T follicular helper cell (primary cell): ENCODE measurements at regions not wholly inside any gene's neighbourhood (a gene's known extent, or its start where the extent isn't known, plus 50 kb on each side); places are given as distances from the start of the nearest gene placed in this dataset.

Experiments
- DNase-seq: peaks from one replicate; pipeline ENCODE4 v3.0.0-alpha.2; 2020; ENCODE audit warnings: low read depth

GRCh38 chr10:27451054-27451453 lies 53.0 kb upstream of the RAB18 start:
- no peak for DNase-seq

DNA sequence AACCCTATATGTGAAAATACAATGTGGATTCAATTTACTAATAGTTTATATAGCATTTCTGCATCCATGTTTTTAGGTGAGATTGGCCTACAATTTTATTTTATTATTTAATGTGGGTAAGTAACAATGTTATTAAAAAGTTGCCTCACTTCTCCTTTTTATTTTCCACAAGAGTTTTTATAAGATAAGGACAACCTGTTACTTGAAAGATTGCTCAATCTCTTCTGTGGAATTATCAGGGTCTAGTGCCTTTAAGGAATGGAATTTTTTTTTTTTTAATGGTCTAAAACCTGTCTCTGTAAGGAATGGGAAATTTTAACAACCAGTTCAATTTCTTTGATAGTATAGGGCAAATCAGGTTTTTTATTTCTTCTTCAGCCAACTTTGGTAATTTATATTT lies 53.9 kb upstream of the RAB18 start:
- no peak for DNase-seq

GRCh38 chr10:27449571-27449970 lies 54.5 kb upstream of the RAB18 start:
- DNase-seq, result no peak

DNA sequence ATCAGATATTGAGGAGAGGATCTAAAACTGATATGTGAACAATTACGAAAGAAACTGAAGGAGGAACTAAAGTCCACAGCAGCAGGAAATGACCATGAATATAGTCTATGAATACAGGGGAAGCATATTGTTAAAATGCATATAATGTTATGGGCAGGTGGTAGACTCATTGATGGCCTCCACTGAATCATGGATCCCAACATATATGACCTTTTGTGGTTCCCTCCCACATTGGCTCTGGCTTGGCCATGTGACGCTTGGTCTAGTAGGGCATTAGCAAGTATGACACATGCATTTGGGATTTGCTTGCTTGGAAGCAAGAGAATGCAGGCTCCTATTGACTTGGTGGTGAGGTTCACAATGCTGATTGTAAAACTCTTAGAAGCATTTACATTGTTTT lies 55.2 kb upstream of the RAB18 start:
- no peak for DNase-seq

DNA sequence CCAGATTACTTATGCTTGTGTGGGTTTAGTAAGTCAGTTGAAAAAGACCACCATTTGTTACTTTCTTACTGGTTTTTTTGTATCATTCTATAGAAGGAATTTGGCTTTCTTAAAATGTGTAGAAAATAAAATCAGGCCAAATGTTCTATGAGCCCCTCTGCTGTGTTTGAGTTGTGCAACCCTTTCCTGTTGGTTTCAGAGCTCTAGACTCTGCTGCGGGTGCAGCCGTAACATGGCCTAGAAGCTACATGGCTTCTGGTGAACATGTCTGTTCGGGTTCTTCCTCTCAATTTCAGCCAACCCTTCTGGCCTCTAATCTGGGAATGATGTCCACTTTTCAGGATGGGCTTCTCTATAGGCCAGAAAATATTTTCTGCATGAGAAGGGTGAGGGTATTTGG lies 56.6 kb upstream of the RAB18 start:
- no peak for DNase-seq

GRCh38 chr10:27446091-27446918 lies 57.8 kb upstream of the RAB18 start:
- no peak for DNase-seq

DNA sequence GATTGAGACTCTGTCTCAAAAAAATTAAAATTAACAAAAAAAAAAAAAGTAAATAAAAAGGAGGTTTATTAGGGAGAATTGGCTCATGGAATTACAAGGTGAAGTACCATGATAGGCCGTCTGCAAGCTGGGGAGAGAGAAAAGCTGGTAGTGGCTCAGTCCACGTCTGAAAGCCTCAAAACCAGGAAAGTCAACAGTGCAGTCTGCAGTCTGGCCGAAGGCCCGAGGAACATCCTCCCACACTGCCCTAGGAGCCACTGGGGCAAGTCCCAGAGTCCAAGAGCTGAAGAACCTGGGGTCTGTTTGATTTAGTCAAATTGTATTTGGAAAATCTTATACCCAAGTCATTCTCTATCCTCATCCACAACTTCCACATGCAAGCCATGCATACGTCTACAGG lies 59.0 kb upstream of the RAB18 start:
- no peak for DNase-seq

DNA sequence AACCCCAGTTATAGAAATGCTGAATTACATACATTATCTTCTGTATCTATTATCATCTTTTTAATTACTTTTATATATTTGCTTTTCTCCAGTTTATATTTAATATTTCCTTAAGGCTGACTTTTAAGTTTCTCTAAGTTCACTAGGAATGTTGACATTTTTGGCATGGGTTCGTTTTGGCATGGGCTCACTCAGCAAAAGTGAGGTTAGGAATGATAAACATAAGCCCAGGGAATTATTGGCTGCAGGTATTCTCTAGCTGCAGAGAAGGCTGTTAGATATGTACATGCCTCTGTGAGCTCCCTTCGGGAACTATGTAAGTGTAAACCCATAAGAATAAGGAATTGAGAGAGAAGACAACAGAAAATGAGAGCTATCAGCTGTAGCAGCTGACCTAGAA lies 63.6 kb upstream of the RAB18 start:
- DNase-seq, result no peak

GRCh38 chr10:27440021-27440420 lies 64.1 kb upstream of the RAB18 start:
- no peak for DNase-seq

DNA sequence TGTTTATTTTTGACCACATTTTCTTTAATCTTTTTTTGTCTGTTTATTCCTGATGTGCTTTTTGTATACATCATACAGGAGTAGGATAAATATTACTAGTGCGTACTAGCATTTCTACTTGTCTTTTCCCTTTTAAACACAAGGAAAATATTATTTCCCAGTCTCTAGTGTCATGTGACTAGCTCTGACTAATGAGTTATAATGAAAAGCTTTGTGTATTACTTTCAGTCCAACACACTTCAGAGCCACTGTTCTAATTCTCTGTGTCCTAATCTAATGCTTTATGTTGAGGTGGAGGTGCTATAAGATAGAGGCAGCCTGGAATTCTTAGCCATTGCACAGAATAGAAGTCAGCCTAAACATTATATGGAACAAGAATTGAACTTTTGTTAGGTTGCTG lies 65.0 kb upstream of the RAB18 start:
- DNase-seq, result no peak

- DNase-seq, result no peak
These were observed 66.3 kb upstream of the RAB18 start for GRCh38 chr10:27437775-27438174.

DNA sequence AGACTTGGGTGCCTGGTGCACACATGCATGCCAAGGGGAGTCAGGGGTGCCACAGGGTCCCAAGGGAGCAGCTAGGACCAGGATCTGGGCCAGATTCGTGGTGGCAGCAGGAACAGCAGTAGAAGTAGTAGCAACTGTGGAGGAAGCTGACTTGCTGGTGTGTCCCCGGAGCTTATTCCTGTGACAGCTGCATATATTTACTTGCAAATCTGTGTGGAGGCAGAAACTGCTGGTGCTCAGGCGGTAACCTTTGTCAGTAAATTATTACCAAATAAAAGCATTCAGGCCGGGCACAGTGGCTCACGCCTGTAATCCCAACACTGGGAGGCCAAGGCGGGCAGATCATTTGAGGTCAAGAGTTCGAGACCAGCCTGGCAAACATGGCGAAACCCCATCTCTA lies 67.4 kb upstream of the RAB18 start:
- no peak for DNase-seq

GRCh38 chr10:27433976-27434375 lies 70.1 kb upstream of the RAB18 start:
- DNase-seq, result no peak

DNA sequence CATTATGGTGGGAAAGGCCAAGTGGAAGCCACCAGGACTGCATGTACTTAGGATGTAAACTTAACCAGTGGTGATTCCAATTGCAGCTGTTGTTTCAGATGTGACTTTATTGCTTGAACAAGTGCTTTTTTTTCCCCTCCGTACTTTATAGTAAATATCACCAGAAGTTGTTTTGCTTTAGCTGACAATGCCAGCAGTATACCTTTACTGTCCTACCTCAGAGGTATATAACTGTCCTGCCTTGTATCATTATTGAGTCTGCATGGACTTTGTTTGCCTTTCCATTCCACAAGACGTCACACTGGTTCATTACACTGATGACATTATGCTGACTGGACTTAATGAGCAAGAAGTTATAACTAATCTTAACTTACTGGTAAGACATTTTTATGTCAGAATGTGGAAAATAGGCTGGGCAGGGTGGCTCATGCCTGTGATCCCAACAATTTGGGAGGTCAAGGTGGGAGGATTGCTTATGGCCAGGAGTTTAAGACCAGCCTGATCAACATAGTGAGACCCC lies 77.1 kb upstream of the RAB18 start:
- DNase-seq, result no peak

DNA sequence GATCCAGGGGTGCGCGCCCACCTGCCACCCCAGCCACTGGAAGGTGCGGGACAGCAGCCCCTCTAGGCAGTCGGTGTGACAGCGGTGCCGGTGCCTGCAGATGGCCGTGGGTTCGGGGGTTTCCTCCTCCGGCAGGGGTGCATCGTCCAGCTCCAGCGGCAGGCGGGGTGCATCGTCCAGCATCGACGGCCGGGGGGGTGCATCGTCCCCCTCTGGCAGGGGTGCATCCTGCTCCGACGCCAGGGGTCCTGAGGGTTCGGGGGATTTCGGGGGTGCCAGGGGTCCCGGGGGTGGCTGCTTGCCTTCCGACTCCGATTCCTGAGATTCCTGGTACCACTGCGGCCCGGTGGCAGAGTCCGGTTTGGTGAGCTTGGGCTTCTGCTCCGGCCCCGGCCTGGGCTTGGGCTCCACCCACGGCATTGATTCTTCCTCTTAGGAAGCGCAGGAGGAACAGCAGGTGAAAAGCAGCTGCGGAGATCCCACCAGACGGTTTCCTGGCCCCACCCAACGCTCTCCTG lies 90.2 kb upstream of the RAB18 start:
- no peak for DNase-seq

DNA sequence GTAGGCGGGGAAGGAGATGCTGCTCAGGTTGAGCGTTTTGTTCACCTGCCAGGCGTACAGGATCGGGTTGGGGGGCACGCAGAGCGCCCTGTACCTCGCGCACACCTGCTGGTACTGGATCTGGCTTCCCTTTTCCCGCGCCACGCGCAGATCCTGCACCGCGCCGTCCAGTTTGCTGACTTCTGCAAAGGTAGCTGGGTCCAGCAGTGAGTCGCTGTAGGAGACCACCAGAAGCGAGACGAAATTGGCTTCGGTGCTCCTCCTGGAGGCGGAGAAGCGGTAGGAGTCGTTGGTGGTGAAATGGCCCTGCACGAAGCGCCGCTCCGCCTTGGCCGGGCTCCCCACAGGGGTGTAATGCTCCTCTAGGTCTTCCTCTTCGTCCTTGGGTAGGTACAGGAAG lies 90.7 kb upstream of the RAB18 start:
- no peak for DNase-seq

GRCh38 chr10:27410153-27410552 lies 94.0 kb upstream of the RAB18 start:
- DNase-seq, result no peak

DNA sequence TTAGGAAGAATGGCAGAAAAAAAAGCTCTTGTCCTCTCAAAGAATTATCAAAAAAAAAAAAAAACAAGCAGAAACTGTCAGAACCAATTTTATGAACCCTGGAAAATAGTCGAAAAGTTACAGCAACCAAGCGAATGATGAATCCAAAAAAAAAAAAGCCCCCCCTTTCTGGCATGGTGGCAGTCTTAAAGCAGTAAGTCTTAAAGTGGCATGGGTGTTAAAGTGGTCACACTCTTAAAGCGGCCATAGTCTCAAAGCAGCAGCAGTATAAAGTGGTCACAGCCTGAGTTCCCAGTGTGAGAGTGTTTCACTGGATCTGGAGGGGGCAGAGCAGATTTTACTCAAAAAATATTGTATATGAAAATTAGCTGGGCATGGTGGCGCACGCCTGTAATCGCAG lies 96.8 kb upstream of the RAB18 start:
- no peak for DNase-seq

GRCh38 chr10:27399871-27400270 lies 104.2 kb upstream of the RAB18 start:
- DNase-seq, result no peak

DNA sequence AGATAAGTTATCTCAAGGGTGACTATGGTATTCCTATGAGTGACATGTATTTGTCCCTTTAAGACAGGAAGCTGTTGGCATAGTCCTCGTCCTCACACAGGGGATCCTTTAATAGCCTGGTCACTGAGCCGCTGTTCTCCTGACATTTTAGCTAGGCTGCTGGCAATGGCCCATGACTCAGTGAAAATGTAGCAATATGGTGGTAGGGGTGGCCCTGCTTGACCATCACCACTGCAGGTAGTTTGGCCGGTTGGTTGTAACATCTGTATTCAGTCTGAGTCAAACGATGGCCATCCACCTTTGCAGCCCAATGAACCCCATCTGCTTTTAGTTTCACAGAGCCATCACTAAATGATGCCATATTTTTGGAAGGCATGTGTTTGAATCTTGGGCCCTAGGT lies 110.1 kb upstream of the RAB18 start:
- no peak for DNase-seq

DNA sequence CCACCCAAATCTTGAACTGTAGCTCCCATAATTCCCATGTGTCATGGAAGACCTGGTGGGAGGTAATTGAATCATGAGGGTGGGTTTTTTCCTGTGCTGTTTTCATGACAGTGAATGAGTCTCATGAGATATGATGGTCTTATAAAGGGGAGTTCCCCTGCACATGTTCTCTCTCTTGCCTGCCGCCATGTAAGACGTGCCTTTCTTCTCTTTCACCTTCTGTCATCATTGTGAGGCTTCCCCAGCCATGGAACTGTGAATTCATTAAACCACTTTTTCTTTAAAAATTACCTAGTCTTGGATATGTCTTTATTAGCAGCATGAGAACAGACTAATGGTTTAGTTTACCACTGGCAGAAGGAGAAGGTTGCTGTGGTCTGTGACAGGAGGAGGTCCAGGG lies 111.5 kb upstream of the RAB18 start:
- DNase-seq, result no peak

DNA sequence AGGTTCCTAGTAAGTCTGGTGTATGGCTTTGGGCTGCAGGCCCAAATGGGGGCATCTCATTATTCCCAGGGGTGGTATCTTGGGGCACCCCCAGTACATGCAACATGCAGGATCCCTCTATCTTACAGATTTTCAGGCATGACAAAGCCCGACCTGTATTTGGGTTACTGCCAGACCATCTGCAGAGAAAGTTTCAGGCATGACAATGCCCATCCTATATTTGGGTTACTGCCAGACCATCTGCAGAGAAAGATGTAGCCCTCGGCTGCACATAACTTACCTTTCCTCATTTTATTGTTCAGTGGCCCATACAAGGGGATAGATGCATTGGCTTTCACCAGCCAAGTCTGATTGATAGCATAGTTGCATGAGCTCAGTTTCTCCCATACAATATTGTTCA lies 112.2 kb upstream of the RAB18 start:
- DNase-seq, result no peak

DNA sequence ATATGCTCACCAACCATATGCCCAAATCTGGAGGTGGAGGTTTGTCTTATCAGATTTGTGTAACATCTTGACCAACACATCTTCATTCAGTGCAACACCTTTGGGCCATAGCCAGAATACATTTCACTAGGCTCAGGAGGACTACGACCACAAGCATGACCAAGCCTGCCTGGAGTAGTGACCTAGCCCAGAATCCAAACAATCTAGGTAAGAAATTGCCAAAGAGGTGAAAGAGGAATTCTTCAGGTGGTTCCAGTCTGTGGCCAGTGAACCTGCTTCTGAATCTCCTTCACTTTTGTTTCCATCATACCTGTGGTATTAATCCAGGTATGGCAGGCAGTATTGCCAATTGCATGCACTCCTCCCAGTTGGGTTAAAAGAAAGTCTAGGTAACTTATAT lies 112.8 kb upstream of the RAB18 start:
- DNase-seq, result no peak

GRCh38 chr10:27390681-27391080 lies 113.4 kb upstream of the RAB18 start:
- no peak for DNase-seq
